HG03045 (cell line): ENCODE measurements at regions not wholly inside any gene's neighbourhood (a gene's known extent, or its start where the extent isn't known, plus 50 kb on each side); places are given as distances from the start of the nearest gene placed in this dataset.

ENCODE experiments used
- ATAC-seq: cut with Tn5 transposase; IDR thresholded peaks from one replicate; pipeline ENCODE4 v1.9.1; 2021; ENCODE audit warnings: mild to moderate bottlenecking, moderate library complexity; ENCODE audit not compliant: unreplicated experiment

GRCh38 chr2:16336491-16336890 is 329.1 kb downstream of the CYRIA start:
- no peak for ATAC-seq

GRCh38 chr2:16335947-16336346 is 329.7 kb downstream of the CYRIA start:
- ATAC-seq: no peak

- ATAC-seq: no peak
Measured at GRCh38 chr2:16335604-16335930, 330.1 kb downstream of the CYRIA start.

GRCh38 chr2:16334886-16335603 is 330.6 kb downstream of the CYRIA start:
- ATAC-seq: no peak

GRCh38 chr2:16334366-16334765 is 331.3 kb downstream of the CYRIA start:
- no peak for ATAC-seq

GRCh38 chr2:16333681-16334080 is 332.0 kb downstream of the CYRIA start:
- ATAC-seq: no peak

GRCh38 chr2:16332681-16333557 is 332.7 kb downstream of the CYRIA start:
- no peak for ATAC-seq

- ATAC-seq: no peak
Measured at GRCh38 chr2:16331772-16332171, 333.9 kb downstream of the CYRIA start.

GRCh38 chr2:16330982-16331381 is 334.7 kb downstream of the CYRIA start:
- no peak for ATAC-seq

- no peak for ATAC-seq
Measured at GRCh38 chr2:16330571-16330970, 335.1 kb downstream of the CYRIA start.

- ATAC-seq: no peak
Measured at GRCh38 chr2:16330012-16330411, 335.6 kb downstream of the CYRIA start.

- no peak for ATAC-seq
Measured at GRCh38 chr2:16329421-16329820, 336.2 kb downstream of the CYRIA start.

GRCh38 chr2:16328521-16329190 is 337.0 kb downstream of the CYRIA start:
- no peak for ATAC-seq

GRCh38 chr2:16327326-16327725 is 338.3 kb downstream of the CYRIA start:
- ATAC-seq: no peak

GRCh38 chr2:16326711-16327300 is 338.8 kb downstream of the CYRIA start:
- ATAC-seq: no peak

GRCh38 chr2:16325976-16326510 is 339.6 kb downstream of the CYRIA start:
- no peak for ATAC-seq

GRCh38 chr2:16325016-16325975 is 340.3 kb downstream of the CYRIA start:
- no peak for ATAC-seq

GRCh38 chr2:16324544-16324937 is 341.1 kb downstream of the CYRIA start:
- ATAC-seq: no peak

GRCh38 chr2:16323551-16324543 is 341.8 kb downstream of the CYRIA start:
- ATAC-seq: no peak
